NCI-H146 (cell line): ENCODE measurements at regions not wholly inside any gene's neighbourhood (a gene's known extent, or its start where the extent isn't known, plus 50 kb on each side); places are given as distances from the start of the nearest gene placed in this dataset.
"Not testable (repeated sequence)": the region's sequence is repeated elsewhere in the genome, so short reads cannot be mapped to it uniquely, and the experiment has no call there.

Source experiments
- DNase-seq: peaks from one replicate; lab custom pipeline; 2025; lab: John Stamatoyannopoulos, UW

DNA sequence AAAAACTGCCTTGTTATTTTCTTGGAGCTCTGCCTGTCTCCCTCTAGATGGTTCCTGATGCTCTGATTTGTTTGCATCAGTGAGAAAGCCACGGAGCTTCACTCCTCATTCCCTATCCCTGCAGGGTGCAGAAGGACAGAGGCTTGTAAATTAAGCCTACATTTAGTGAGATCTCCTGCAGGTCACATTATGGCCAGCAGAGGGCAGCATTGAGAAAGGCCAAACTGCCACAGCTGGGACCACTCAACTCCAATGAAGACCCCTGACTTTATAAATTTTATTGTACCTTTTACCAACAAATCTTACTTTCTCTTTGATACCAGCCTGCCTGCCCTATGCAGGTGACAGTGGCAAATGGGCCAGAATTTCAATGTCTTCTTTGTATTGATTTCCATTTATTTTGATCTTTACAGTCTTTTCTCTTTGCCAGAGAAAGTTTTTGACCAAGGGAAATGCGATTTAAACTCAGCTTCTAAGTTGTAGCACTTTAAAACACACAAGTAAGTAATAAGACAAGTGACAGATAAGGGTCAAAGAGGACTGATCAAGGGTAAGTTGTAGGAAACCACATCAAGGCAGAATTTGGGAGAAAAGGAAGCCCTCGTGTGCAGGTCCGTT is 1029.1 kb upstream of the KLHL29 start:
- peak; percentile 3 for DNase-seq

DNA sequence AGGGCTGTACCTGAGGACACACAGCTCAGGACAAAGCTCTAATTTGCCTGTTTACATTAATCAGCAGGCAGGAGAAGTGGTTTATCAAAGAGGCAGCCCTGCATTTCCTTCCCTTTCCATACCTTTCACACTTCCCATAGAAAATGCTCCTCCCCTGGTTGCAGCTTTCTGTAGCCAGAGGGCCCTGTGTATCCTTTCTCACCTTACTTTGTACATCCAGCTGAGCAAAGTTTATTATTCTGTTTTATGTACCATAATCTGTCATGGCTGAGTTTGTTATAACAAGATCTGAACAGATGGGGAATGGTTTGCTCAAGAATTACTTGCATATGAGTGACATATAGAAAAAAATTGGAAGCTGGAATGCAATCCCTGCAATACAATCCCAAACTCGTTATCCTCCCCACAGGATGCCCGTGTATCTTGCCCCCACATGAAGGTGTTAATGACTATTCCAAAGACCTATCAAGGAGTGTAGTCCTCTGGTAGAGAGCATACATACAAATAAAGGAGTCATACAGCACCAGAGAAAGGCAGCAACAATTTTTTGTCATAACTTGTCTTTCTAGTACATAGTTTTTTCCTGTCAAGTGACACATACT is 1025.8 kb upstream of the KLHL29 start:
- no peak for DNase-seq

DNA sequence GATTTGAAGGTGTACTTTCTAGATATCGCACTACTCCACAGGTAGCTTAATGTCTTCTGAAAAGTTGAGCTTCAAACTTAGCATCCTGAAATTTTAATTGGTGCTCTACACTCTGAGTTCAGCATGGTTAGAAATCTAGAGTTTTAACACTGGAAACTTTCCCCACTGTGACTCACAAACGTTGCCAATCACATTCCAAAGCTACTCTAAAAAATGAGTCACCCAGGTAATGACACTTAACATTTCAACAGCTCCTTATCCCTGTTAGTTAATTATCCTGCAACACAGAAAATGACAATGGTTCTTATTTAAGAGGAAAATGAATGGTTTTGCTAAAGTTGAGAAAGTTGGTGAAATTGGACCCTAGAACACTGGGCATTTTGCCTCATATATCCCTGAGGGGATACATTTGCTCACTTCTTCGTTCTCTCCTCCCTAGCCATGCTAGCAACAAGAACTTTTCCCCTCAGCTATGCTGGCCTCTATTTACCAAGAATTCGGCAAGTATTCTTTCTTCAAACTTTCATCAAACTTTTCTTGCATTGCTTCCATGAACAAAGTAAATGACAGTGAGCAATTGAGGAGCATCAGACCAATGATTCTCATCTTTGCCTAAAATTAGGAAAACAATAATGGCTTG is 1024.1 kb upstream of the KLHL29 start:
- DNase-seq = no peak

DNA sequence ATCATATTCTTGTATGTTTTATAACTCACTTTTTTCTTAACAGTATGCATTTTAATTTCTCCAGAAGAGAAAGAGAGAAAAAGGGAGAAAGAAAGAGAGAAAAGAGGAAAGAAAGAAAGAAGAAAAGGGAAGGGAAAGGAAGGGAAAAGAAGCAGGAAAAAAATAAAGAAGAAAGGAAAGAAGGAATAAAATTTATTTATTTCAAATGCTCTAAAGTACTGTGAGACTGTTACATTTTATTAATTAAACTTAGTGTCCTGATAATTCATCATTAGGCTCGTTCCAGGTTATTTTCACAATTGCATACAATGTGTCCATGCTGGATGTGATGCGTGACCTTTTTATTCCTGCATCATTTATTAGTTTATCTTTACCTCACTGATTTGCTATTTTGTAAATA is 1023.4 kb upstream of the KLHL29 start:
- no peak for DNase-seq

GRCh38 chr2:22375096-22375495 is 1009.9 kb upstream of the KLHL29 start:
- DNase-seq = no peak

GRCh38 chr2:22377268-22377667 is 1007.7 kb upstream of the KLHL29 start:
- DNase-seq = no peak

- no peak for DNase-seq
These were observed 1002.4 kb upstream of the KLHL29 start for GRCh38 chr2:22382479-22383169.

DNA sequence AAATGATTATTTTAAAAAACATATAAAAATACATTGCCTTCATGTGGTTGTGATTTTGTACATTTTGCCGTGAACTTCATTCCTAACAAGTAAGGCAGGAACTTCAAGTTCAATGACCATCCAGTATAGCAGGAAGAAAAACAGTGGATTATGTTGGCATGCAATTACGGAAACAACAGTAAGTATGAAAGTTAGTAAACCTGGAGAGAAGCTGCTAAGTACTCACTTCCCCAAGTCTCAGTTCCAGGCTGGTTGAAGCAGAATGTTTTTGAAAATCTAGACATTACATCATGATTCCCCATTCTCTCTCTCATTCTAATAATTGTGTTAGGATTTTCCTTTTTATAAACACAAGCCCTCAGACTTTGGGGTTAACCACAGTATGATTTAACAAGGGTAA is 987.1 kb upstream of the KLHL29 start:
- no peak for DNase-seq

DNA sequence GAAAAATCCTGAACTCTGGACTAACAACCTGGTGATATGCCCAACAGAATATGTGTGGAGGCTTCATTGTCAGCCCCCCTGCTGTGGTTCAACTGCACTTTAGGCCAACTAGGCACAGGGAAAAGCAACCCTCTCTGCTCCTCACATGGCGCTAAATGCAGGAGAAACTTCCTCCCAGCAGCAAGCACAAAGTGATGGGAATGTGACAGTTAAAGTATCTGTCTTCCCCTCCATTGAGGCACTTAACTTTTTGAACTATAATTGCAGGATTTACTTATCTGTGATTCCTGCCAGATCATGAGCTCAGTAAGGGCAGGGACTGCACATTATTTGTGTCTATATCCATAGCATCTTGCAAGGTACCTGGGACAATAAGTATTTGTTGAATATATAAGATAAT is 981.2 kb upstream of the KLHL29 start:
- DNase-seq = no peak

- DNase-seq = no peak
These were observed 978.4 kb upstream of the KLHL29 start for GRCh38 chr2:22406625-22407024.

GRCh38 chr2:22420076-22420475 is 964.9 kb upstream of the KLHL29 start:
- no peak for DNase-seq

DNA sequence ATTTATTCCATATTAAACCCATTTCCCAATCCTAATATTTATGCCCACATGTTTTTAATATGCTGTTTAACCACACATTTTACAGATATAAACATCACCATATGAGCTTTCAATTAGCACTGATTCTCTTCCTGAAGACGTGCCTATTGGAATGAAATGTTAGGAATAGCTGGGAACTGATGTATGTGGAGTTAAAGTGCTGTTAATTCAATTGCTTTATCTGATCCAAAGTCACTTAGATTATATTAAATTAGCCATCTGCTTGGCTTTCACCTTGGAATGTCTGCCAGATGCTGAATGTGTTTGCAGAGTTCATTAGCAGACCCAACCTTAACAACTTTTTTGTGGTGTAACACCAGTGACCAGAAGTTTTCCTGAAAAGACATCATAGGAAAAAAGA is 942.9 kb upstream of the KLHL29 start:
- DNase-seq = no peak

GRCh38 chr2:22444281-22444680 is 940.7 kb upstream of the KLHL29 start:
- DNase-seq = no peak

DNA sequence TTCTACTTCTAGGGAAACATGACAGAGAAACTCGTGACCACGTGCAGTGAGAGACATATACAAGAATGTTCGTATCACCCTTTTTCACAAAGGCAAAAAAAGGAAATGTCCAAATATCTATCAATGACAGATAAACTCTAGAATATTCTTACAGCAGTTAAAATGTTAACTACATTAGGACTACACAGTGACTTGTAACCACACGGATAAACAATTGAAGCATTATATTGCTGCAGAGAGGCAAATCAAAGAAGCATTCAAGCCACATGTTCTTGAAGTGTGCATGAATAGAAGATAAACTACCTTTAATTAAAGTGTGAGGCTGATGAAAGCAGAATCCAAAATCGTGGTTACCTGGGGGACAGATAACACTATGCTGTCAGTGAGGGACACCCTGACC is 935.3 kb upstream of the KLHL29 start:
- no peak for DNase-seq

- DNase-seq = no peak
These were observed 934.1 kb upstream of the KLHL29 start for GRCh38 chr2:22450831-22451230.

DNA sequence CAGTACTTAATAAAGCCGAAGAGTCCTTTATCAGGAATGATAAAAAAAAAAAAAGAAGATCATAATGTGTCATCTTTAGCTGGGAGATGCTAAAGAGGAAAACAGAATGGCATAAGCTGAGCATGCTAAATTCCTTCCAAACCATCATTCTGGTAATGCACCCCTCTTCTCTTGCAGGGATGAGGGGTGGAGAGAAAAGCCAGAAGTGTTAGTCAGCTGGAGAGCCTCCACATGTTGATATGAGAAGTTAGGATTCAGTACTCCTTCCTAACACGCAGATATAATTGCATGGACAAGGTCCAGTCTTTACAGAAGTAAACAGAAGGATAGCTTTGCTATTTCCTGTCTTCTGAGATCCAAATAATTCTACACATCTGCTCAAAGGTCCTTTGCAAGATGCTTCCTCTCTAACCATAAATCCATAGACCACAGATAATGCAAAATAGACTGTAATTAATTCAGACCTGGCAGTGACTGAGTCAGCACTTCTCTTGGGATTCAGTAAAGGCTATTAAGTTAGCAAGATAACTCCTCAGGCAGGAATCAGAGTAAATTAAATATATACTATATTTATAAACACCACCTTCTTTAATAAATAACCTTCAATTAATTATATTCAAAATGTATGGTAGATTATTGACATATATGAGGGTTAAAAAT is 930.0 kb upstream of the KLHL29 start:
- no peak for DNase-seq

DNA sequence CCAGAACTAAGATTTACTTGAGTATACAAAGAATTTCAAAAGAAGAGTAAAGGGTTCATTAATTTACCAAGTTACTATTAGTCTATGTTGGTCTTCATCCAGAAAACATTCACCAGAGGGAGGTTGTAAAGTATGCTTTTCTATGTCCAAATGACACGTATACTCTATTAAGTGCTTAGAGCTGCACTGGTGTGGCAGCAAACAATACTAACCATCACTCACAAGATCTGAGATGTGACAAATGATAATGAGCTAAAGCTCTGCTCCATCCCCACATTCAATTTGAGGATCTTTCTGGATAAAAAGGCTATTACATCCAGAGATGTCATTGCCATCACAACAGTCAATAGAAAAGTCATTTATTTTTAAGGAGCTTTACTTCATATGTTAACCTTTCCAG is 926.5 kb upstream of the KLHL29 start:
- DNase-seq = no peak

GRCh38 chr2:22475103-22475502 is 909.9 kb upstream of the KLHL29 start:
- DNase-seq = not testable (repeated sequence)

- no peak for DNase-seq
These were observed 906.6 kb upstream of the KLHL29 start for GRCh38 chr2:22478329-22478728.

- DNase-seq = no peak
These were observed 903.3 kb upstream of the KLHL29 start for GRCh38 chr2:22481486-22482259.

DNA sequence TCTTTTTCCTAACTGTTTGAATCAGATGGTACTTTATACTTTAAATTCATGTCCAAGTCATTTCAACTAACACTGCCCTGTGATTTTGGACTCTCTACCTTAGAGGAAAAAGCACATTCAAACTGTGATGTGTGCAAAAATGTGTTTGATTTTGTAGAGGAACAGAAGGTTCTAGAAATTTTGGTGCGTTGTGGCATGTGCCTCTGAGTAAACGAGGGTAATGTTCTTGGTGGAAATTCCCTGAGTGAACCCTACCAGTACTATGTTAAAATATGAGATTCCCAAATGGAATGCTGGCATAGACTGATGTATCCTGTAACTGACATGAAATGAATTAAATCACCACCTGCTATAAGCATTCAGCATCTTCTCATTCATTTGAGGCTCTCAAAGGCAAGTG is 901.9 kb upstream of the KLHL29 start:
- DNase-seq = no peak

DNA sequence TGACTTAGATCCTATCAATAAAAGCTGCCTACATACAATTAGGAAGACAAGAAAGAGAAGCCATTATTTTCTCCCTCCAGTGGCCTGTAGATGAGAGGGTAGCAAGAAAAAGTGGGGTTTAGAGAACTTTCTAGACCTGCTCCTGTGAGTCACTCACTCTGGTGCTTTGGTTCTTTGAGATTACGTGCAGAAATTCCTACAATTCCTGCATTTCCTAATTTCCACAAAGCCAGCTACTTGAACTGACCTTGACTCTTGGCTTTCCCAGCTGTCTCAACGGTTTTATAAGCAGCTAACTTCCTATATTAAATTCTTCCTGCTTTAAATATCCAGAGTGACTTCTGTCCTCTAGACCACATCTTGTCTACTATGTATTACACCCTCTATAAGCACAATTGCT is 899.5 kb upstream of the KLHL29 start:
- DNase-seq = no peak
